HCT116 (cell line): ENCODE measurements at regions not wholly inside any gene's neighbourhood (a gene's known extent, or its start where the extent isn't known, plus 50 kb on each side); places are given as distances from the start of the nearest gene placed in this dataset.

Experiments used
- ATAC-seq: fragments of 200-7000 bp; cut with Tn5 transposase; 2 replicates; pipeline ENCODE4 v1.9.1; 2020; ENCODE audit warnings: mild to moderate bottlenecking, moderate library complexity
- BruUV-seq: library from RNA; stranded (reverse); fragments of 400-500 nt; replicated peaks from 2 replicates; lab custom pipeline; 2021; lab: Mats Ljungman, UMichigan
- CTCF ChIA-PET: fragments of 300-600 bp; sonication (Branson Sonifier 250); formaldehyde crosslinking; loops from one replicate; lab custom pipeline; 2021; ENCODE audit warnings: antibody characterized with exemption; lab: Charles Lee
- POLR2A ChIA-PET: fragments of 300-600, 350-600 bp; sonication (Branson Sonifier 250); formaldehyde crosslinking; loops from one replicate; lab custom pipeline; 2021; ENCODE audit warnings: antibody characterized with exemption; lab: Charles Lee
- RAD21 ChIA-PET, 2 experiments: fragments of 300-600 bp; sonication (Branson Sonifier 250); formaldehyde crosslinking; loops; one replicate each; lab custom pipeline; 2023; ENCODE audit warnings: low total read pairs in 2 of 2; ENCODE audit not compliant: uncharacterized antibody in 2 of 2, unreplicated experiment in 2 of 2, low non-redundant PET in 1 of 2; lab: Charles Lee
- DNase-seq: peaks from one replicate; pipeline ENCODE4 v3.0.0-alpha.2; 2010; ENCODE audit warnings: low read depth, low spot score
- H2AFZ ChIP-seq: fragments of 200-600 bp; shearing (Covaris generic), sonication (generic); 2 replicates; pipeline ENCODE4 v1.6.1; 2017; ENCODE audit warnings: low read depth, mixed run types, mixed read lengths, antibody characterized with exemption, low read length; ENCODE audit not compliant: poor library complexity, severe bottlenecking
- H3K27ac ChIP-seq: 2 replicates; pipeline ENCODE4 v1.5.1; 2012; ENCODE audit warnings: low read depth, low read length
- H3K27me3 ChIP-seq: fragments of 200-600 bp; sonication (generic); 2 replicates; pipeline ENCODE4 v1.6.1; 2016; ENCODE audit warnings: mixed run types, low read length, mixed read lengths; ENCODE audit not compliant: insufficient read depth
- H3K36me3 ChIP-seq, 2 experiments: fragments of 200-500 bp in 1 of 2; fragments of 200-600 bp in 1 of 2; sonication (Bioruptor generic) in 1 of 2; sonication (generic) in 1 of 2; 2 replicates each; pipeline versions ENCODE4 v1.5.1 to v1.6.1; 2014 to 2016; ENCODE audit warnings: low read length in 2 of 2, inconsistent platforms in 1 of 2, mixed read lengths in 1 of 2, mixed run types in 1 of 2; ENCODE audit not compliant: insufficient read depth in 2 of 2, control insufficient read depth in 1 of 2
- H3K4me1 ChIP-seq, 2 experiments: fragments of 200-600 bp in 1 of 2; sonication (generic) in 1 of 2; 2 replicates each; pipeline versions ENCODE4 v1.5.1 to v1.6.1; 2012 to 2017; ENCODE audit warnings: low read length in 2 of 2, inconsistent platforms in 1 of 2, mild to moderate bottlenecking in 1 of 2, mixed read lengths in 1 of 2, mixed run types in 1 of 2, moderate library complexity in 1 of 2; ENCODE audit not compliant: insufficient read depth in 2 of 2, control insufficient read depth in 1 of 2
- H3K4me2 ChIP-seq: fragments of 200-600 bp; sonication (generic); 2 replicates; pipeline ENCODE4 v1.6.1; 2017; ENCODE audit warnings: mixed run types, low read length, mixed read lengths
- H3K4me3 ChIP-seq, 2 experiments: fragments of 200-600 bp in 1 of 2; sonication (generic) in 1 of 2; replicated peaks in 1 of 2; 2 replicates each; pipeline ENCODE4 v1.5.1; 2011 to 2016; ENCODE audit warnings: low read length in 2 of 2, control low read depth in 1 of 2, low read depth in 1 of 2, mild to moderate bottlenecking in 1 of 2, mixed read lengths in 1 of 2, mixed run types in 1 of 2
- H3K79me2 ChIP-seq: fragments of 200-600 bp; sonication (generic); 2 replicates; pipeline ENCODE4 v1.6.1; 2017; ENCODE audit warnings: mild to moderate bottlenecking, mixed run types, low read length, moderate library complexity, mixed read lengths; ENCODE audit not compliant: insufficient read depth
- H3K9ac ChIP-seq: fragments of 200-600 bp; sonication (generic); 2 replicates; pipeline ENCODE4 v1.6.1; 2016; ENCODE audit warnings: low read length, mixed read lengths
- H3K9me2 ChIP-seq: fragments of 200-600 bp; sonication (generic), shearing (Covaris generic); 2 replicates; pipeline ENCODE4 v1.6.1; 2017; ENCODE audit warnings: mixed run types, mild to moderate bottlenecking, moderate library complexity; ENCODE audit not compliant: insufficient read depth
- H3K9me3 ChIP-seq, 2 experiments: fragments of 200-500 bp in 1 of 2; fragments of 200-600 bp in 1 of 2; sonication (Bioruptor generic) in 1 of 2; sonication (generic) in 1 of 2; 2 replicates each; pipeline ENCODE4 v1.6.1; 2014 to 2017; ENCODE audit warnings: low read length in 2 of 2, mixed read lengths in 2 of 2, inconsistent platforms in 1 of 2, low read depth in 1 of 2, mild to moderate bottlenecking in 1 of 2, mixed run types in 1 of 2, moderate library complexity in 1 of 2; ENCODE audit not compliant: control insufficient read depth in 1 of 2, insufficient read depth in 1 of 2
- H4K20me1 ChIP-seq: fragments of 200-600 bp; sonication (generic), shearing (Covaris generic); 2 replicates; pipeline ENCODE4 v1.6.1; 2017; ENCODE audit warnings: mixed run types, mild to moderate bottlenecking, moderate library complexity; ENCODE audit not compliant: insufficient read depth
- EGR1 ChIP-seq: IDR thresholded peaks from 2 replicates; pipeline ENCODE4 v1.6.1; 2012; ENCODE audit warnings: low read depth
- ELF1 ChIP-seq: IDR thresholded peaks from 2 replicates; pipeline ENCODE4 v1.6.1; 2012; ENCODE audit warnings: low read depth, borderline replicate concordance
- FOSL1 ChIP-seq: IDR thresholded peaks from 2 replicates; pipeline ENCODE4 v1.6.1; 2012; ENCODE audit warnings: low read depth
- RAD21 ChIP-seq: IDR thresholded peaks from 2 replicates; pipeline ENCODE4 v1.6.1; 2012; ENCODE audit warnings: low read depth, mild to moderate bottlenecking
- SIN3A ChIP-seq: IDR thresholded peaks from 2 replicates; pipeline ENCODE4 v1.6.1; 2012; ENCODE audit warnings: low read depth
- TCF7L2 ChIP-seq: IDR thresholded peaks from 2 replicates; pipeline ENCODE4 v1.7.0; 2011; ENCODE audit warnings: borderline replicate concordance, inconsistent platforms; ENCODE audit not compliant: insufficient read depth, insufficient read length; ENCODE audit errors: extremely low read depth
- ZFX ChIP-seq: fragments of 450-650 bp; IDR thresholded peaks from 2 replicates; pipeline ENCODE4 v1.6.1; 2017
- ZNF274 ChIP-seq: fragments of 200-500 bp; sonication (Bioruptor generic); IDR thresholded peaks from 2 replicates; pipeline ENCODE4 v1.6.1; 2014; ENCODE audit warnings: mild to moderate bottlenecking, low read depth, low read length, inconsistent platforms
- intact Hi-C: fragments of 100-400 bp; cut with micrococcal nuclease; formaldehyde crosslinking; loops from 2 replicates; pipeline ENCODE4 v1.10.0; 2022
- TF ChIP-seq, protein P1 (sequence below): IDR thresholded peaks from 2 replicates; pipeline ENCODE4 v1.6.1; 2012; ENCODE audit warnings: low read depth

DNA sequence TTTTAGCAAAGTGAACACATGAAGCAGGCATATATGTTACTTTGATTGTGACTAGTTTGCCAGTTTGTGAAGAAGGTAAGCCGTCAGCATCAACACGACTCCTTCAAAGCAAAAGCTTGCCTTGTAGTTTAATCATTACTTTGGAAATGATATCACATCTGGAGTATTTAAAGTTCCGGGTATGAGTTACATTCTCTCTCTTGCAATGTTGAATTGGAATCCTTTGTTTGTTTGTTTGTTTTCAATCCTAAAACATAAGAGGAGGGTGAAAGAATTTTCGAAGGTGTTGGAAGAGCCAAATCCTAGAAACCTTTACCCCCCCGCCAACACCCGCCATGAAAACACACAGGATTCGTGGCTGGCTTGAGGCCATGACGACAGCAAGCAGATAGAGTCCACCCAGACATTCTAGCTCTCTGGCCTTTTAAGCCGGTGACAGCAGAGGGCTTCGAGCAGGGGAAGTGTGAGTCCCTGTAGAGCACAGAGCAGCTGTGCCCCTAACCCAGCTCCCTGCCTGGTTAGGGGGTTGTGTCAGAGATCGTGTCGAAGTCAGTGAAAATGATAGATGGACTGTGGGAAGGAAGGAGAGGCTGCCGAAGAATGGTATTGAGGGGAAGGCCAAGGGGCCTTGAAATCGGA is 103.8 kb upstream of the SMIM21 start:
- no peaks in the 10 kb centered on the region for H3K4me1 ChIP-seq
- RAD21 ChIA-PET = no interaction called here
- CTCF ChIA-PET = no interaction called here
- TF ChIP-seq RAD21 = no peak
- no peak for TF ChIP-seq ELF1
- no peak for TF ChIP-seq TCF7L2
- TF ChIP-seq SIN3A = no peak
- TF ChIP-seq FOSL1 = no peak
- no peak for TF ChIP-seq EGR1
- TF ChIP-seq ZNF274 = no peak
- TF ChIP-seq, protein P1, sequence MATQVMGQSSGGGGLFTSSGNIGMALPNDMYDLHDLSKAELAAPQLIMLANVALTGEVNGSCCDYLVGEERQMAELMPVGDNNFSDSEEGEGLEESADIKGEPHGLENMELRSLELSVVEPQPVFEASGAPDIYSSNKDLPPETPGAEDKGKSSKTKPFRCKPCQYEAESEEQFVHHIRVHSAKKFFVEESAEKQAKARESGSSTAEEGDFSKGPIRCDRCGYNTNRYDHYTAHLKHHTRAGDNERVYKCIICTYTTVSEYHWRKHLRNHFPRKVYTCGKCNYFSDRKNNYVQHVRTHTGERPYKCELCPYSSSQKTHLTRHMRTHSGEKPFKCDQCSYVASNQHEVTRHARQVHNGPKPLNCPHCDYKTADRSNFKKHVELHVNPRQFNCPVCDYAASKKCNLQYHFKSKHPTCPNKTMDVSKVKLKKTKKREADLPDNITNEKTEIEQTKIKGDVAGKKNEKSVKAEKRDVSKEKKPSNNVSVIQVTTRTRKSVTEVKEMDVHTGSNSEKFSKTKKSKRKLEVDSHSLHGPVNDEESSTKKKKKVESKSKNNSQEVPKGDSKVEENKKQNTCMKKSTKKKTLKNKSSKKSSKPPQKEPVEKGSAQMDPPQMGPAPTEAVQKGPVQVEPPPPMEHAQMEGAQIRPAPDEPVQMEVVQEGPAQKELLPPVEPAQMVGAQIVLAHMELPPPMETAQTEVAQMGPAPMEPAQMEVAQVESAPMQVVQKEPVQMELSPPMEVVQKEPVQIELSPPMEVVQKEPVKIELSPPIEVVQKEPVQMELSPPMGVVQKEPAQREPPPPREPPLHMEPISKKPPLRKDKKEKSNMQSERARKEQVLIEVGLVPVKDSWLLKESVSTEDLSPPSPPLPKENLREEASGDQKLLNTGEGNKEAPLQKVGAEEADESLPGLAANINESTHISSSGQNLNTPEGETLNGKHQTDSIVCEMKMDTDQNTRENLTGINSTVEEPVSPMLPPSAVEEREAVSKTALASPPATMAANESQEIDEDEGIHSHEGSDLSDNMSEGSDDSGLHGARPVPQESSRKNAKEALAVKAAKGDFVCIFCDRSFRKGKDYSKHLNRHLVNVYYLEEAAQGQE = no peak
- TF ChIP-seq ZFX = no peak
- H3K9me2 ChIP-seq = no peaks in the 10 kb centered on the region
- intact Hi-C loops = no loop called here
- H3K9me3 ChIP-seq = no peaks in the 10 kb centered on the region
- no peak overlapping the region for H3K4me3 ChIP-seq
- no peak overlapping the region for H3K27ac ChIP-seq
- no peaks in the 10 kb centered on the region for H4K20me1 ChIP-seq
- BruUV-seq = no TSS peak
- H3K9ac ChIP-seq = no peak overlapping the region
- ATAC-seq (no peak), DNase-seq (no peak)
- no peaks in the 10 kb centered on the region for H3K36me3 ChIP-seq
- no peaks in the 10 kb centered on the region for H3K79me2 ChIP-seq
- no peak overlapping the region for H3K4me2 ChIP-seq
- no peak overlapping the region for H2AFZ ChIP-seq
- no peaks in the 10 kb centered on the region for H3K27me3 ChIP-seq
- POLR2A ChIA-PET = no interaction called here
